ENCODE measurements at regions not wholly inside any gene's neighbourhood (a gene's known extent, or its start where the extent isn't known, plus 50 kb on each side); places are given as distances from the start of the nearest gene placed in this dataset.

- H3K4me3 ChIP-seq (ENCODE audit: low read depth, low read length): no peak overlapping the region
- DNase-seq (ENCODE audit: low read depth): no peak
- no peak for TF ChIP-seq CTCF (IDR thresholded peaks at IDR 0.05; ENCODE audit: control insufficient read depth, extremely low read depth, insufficient read depth)
Observed at GRCh38 chr3:18883571-18883970, 264.7 kb upstream of the KCNH8 start.

GRCh38 chr3:18880691-18881090 lies 267.6 kb upstream of the KCNH8 start:
- TF ChIP-seq CTCF (IDR thresholded peaks at IDR 0.05; ENCODE audit: control insufficient read depth, extremely low read depth, insufficient read depth): no peak
- DNase-seq (ENCODE audit: low read depth): no peak
- H3K4me3 ChIP-seq (ENCODE audit: low read depth, low read length): no peak overlapping the region

GRCh38 chr3:18872466-18872865 lies 275.8 kb upstream of the KCNH8 start:
- DNase-seq (ENCODE audit: low read depth): no peak
- TF ChIP-seq CTCF (IDR thresholded peaks at IDR 0.05; ENCODE audit: control insufficient read depth, extremely low read depth, insufficient read depth): peak; percentile 39
- no peak overlapping the region for H3K4me3 ChIP-seq (ENCODE audit: low read depth, low read length)

- TF ChIP-seq CTCF (IDR thresholded peaks at IDR 0.05; ENCODE audit: control insufficient read depth, extremely low read depth, insufficient read depth): no peak
- no peak for DNase-seq (ENCODE audit: low read depth)
- H3K4me3 ChIP-seq (ENCODE audit: low read depth, low read length): no peak overlapping the region
Observed at GRCh38 chr3:18870642-18871041, 277.7 kb upstream of the KCNH8 start.

- no peak overlapping the region for H3K4me3 ChIP-seq (ENCODE audit: low read depth, low read length)
- no peak for TF ChIP-seq CTCF (IDR thresholded peaks at IDR 0.05; ENCODE audit: control insufficient read depth, extremely low read depth, insufficient read depth)
- DNase-seq (ENCODE audit: low read depth): no peak
Observed at GRCh38 chr3:18870074-18870640, 278.2 kb upstream of the KCNH8 start.

GRCh38 chr3:18868911-18869689 lies 279.2 kb upstream of the KCNH8 start:
- no peak for TF ChIP-seq CTCF (IDR thresholded peaks at IDR 0.05; ENCODE audit: control insufficient read depth, extremely low read depth, insufficient read depth)
- no peak for DNase-seq (ENCODE audit: low read depth)
- H3K4me3 ChIP-seq (ENCODE audit: low read depth, low read length): no peak overlapping the region

GRCh38 chr3:18866899-18867298 lies 281.4 kb upstream of the KCNH8 start:
- no peak overlapping the region for H3K4me3 ChIP-seq (ENCODE audit: low read depth, low read length)
- DNase-seq (ENCODE audit: low read depth): no peak
- TF ChIP-seq CTCF (IDR thresholded peaks at IDR 0.05; ENCODE audit: control insufficient read depth, extremely low read depth, insufficient read depth): no peak

Data from LNCaP clone FGC (cell line).